ENCODE measurements at regions not wholly inside any gene's neighbourhood (a gene's known extent, or its start where the extent isn't known, plus 50 kb on each side); places are given as distances from the start of the nearest gene placed in this dataset.

GRCh38 chr9:115359017-115359780 is 241.2 kb upstream of the TNC start:
- Histone ChIP-seq H4K20me1 (ENCODE audit: insufficient read depth, low read length) (no peaks in the 10 kb centered on the region), H3K27ac (ENCODE audit: extremely low read length, insufficient read depth, low read length) (no peak overlapping the region), H3K9ac (ENCODE audit: insufficient read depth, low read depth, low read length) (no peak overlapping the region), H3K4me1 (ENCODE audit: insufficient read depth, low read length) (no peaks in the 10 kb centered on the region), H3K4me2 (ENCODE audit: low read depth, low read length) (no peak overlapping the region), H2AFZ (ENCODE audit: low read length) (no peak overlapping the region), H3K79me2 (ENCODE audit: insufficient read depth, low read length) (no peaks in the 10 kb centered on the region), H3K36me3 (replicated peaks in 1 of 2; ENCODE audit: control insufficient read depth in 1 of 2, insufficient read depth in 2 of 2, low read length in 2 of 2) (no peaks in the 10 kb centered on the region), H3K27me3 (ENCODE audit: control insufficient read depth in 1 of 2, insufficient read depth in 2 of 2, low read length in 2 of 2) (no peaks in the 10 kb centered on the region), H3K4me3 (replicated peaks in 1 of 3; ENCODE audit: insufficient read depth in 1 of 3, low read depth in 2 of 3, low read length in 3 of 3) (no peak overlapping the region), H3K9me3 (ENCODE audit: low read length) (no peaks in the 10 kb centered on the region)
- ATAC-seq (no peak), FAIRE-seq (no peak), DNase-seq (ENCODE audit: low spot score) (no peak)
- TF ChIP-seq PRDM4 (CRISPR knock-in tag; IDR thresholded peaks at IDR 0.05; ENCODE audit: borderline replicate concordance) = no peak
- in situ Hi-C loops (cut with HindIII; ENCODE audit: extremely low pct_ligation_motif_present, low pct_unique_long_range_greater_than_20kb) = no loop called here
- ChIA-PET POLR2A (no interaction called here), CTCF (ENCODE audit: low intra/inter-chr PET ratio, low total read pairs) (no interaction called here)
- no TSS peak for BruUV-seq (replicated peaks)
- intact Hi-C loops (cut with micrococcal nuclease; ENCODE audit: unreplicated experiment) = loop anchor here (10.0 kb wide), 1 partner anchor 694 kb away; no protein-coding TSS in a partner anchor
- 1% methylated on average over 5 of the region's 5 CpGs for WGBS (ENCODE audit: low lambda C conversion rate)

GRCh38 chr9:115360122-115360521 is 242.2 kb upstream of the TNC start:
- intact Hi-C loops (cut with micrococcal nuclease; ENCODE audit: unreplicated experiment) = no loop called here
- Histone ChIP-seq H3K9me3 (ENCODE audit: low read length) (no peaks in the 10 kb centered on the region), H3K4me2 (ENCODE audit: low read depth, low read length) (no peak overlapping the region), H3K36me3 (replicated peaks in 1 of 2; ENCODE audit: control insufficient read depth in 1 of 2, insufficient read depth in 2 of 2, low read length in 2 of 2) (no peaks in the 10 kb centered on the region), H2AFZ (ENCODE audit: low read length) (no peak overlapping the region), H3K27me3 (ENCODE audit: control insufficient read depth in 1 of 2, insufficient read depth in 2 of 2, low read length in 2 of 2) (no peaks in the 10 kb centered on the region), H3K4me1 (ENCODE audit: insufficient read depth, low read length) (no peaks in the 10 kb centered on the region), H3K27ac (ENCODE audit: extremely low read length, insufficient read depth, low read length) (no peak overlapping the region), H4K20me1 (ENCODE audit: insufficient read depth, low read length) (no peaks in the 10 kb centered on the region), H3K79me2 (ENCODE audit: insufficient read depth, low read length) (no peaks in the 10 kb centered on the region), H3K4me3 (replicated peaks in 1 of 3; ENCODE audit: insufficient read depth in 1 of 3, low read depth in 2 of 3, low read length in 3 of 3) (no peak overlapping the region), H3K9ac (ENCODE audit: insufficient read depth, low read depth, low read length) (no peak overlapping the region)
- DNase-seq (ENCODE audit: low spot score) = no peak
- no TSS peak for BruUV-seq (replicated peaks)
- CTCF ChIA-PET (ENCODE audit: low intra/inter-chr PET ratio, low total read pairs) = no interaction called here
- 5% methylated on average over 5 of the region's 5 CpGs for WGBS (ENCODE audit: low lambda C conversion rate)
- FAIRE-seq = no peak
- in situ Hi-C loops (cut with HindIII; ENCODE audit: extremely low pct_ligation_motif_present, low pct_unique_long_range_greater_than_20kb) = no loop called here
- ATAC-seq = no peak
- POLR2A ChIA-PET = no interaction called here
- TF ChIP-seq MAFK (conservative IDR thresholded peaks at IDR 0.05 in 1 of 2, IDR thresholded peaks at IDR 0.05 in 1 of 2; ENCODE audit: low read length in 2 of 2) (no peak), ZNF619 (CRISPR knock-in tag; IDR thresholded peaks at IDR 0.05) (no peak), ZNF558 (CRISPR knock-in tag; IDR thresholded peaks at IDR 0.05; ENCODE audit: borderline replicate concordance) (no peak), LRRFIP1 (CRISPR knock-in tag; conservative IDR thresholded peaks at IDR 0.05) (no peak), ZNF329 (CRISPR knock-in tag; IDR thresholded peaks at IDR 0.05; ENCODE audit: low read depth) (no peak), ZNF530 (CRISPR knock-in tag; IDR thresholded peaks at IDR 0.05; ENCODE audit: low read depth) (no peak), ZNF782 (CRISPR knock-in tag; IDR thresholded peaks at IDR 0.05; ENCODE audit: borderline replicate concordance) (no peak), ZNF24 (IDR thresholded peaks at IDR 0.05) (no peak), KDM5A (IDR thresholded peaks at IDR 0.05; ENCODE audit: borderline replicate concordance, low read length) (no peak), MBNL3 (CRISPR knock-in tag; conservative IDR thresholded peaks at IDR 0.05) (no peak), RFX3 (CRISPR knock-in tag; IDR thresholded peaks at IDR 0.05) (no peak)
